ENCODE measurements at regions not wholly inside any gene's neighbourhood (a gene's known extent, or its start where the extent isn't known, plus 50 kb on each side); places are given as distances from the start of the nearest gene placed in this dataset.

DNA sequence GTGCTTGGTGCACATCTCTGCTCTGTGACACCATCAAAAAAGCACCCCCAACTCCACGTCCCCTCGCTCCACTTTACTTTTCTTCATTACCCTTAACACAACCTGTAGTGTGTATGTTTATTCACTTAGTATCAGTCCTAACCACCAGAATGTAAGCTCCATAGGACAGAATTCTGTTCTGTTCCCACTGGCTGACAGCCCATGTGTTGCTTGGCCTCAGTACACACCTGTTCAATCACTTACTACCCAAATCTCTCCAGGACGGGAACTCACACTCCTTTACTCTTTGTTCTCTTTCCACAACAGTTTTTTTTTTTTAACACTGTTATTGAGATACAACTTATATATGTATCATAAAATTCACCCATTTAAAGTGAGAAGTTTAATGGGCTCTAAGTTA, 119.6 kb downstream of the MAF start:
- Histone ChIP-seq H3K4me1 (ENCODE audit: control insufficient read depth in 4 of 4, insufficient read depth in 4 of 4, low read length in 3 of 4) (peaks cover 0 to 5% (median 0%) of the 10 kb centered on the region in 4 donors), H3K27ac (ENCODE audit: low read depth in 1 of 2, low read length in 2 of 2) (no peak overlapping the region), H3K36me3 (ENCODE audit: control insufficient read depth in 4 of 4, insufficient read depth in 3 of 4, low read depth in 1 of 4, low read length in 3 of 4) (no peaks in the 10 kb centered on the region), H3K4me3 (ENCODE audit: low read depth in 1 of 3, low read length in 3 of 3) (no peak overlapping the region), H3K9ac (ENCODE audit: low read depth in 1 of 2, low read length in 2 of 2) (no peak overlapping the region), H3K9me3 (ENCODE audit: control insufficient read depth in 4 of 4, low read length in 3 of 4) (no peaks in the 10 kb centered on the region), H3K27me3 (ENCODE audit: control insufficient read depth in 4 of 4, insufficient read depth in 4 of 4, low read length in 3 of 4) (no peaks in the 10 kb centered on the region)
- no peak for DNase-seq (ENCODE audit: low spot score)
- TF ChIP-seq ZBTB33 (IDR thresholded peaks at IDR 0.05) (no peak), TAF1 (conservative IDR thresholded peaks at IDR 0.05) (no peak), SP1 (IDR thresholded peaks at IDR 0.05) (no peak), NR2F2 (IDR thresholded peaks at IDR 0.05) (no peak), EGR1 (IDR thresholded peaks at IDR 0.05; ENCODE audit: low read depth in 2 of 2) (no peak)
- TF ChIP-seq, protein P1, sequence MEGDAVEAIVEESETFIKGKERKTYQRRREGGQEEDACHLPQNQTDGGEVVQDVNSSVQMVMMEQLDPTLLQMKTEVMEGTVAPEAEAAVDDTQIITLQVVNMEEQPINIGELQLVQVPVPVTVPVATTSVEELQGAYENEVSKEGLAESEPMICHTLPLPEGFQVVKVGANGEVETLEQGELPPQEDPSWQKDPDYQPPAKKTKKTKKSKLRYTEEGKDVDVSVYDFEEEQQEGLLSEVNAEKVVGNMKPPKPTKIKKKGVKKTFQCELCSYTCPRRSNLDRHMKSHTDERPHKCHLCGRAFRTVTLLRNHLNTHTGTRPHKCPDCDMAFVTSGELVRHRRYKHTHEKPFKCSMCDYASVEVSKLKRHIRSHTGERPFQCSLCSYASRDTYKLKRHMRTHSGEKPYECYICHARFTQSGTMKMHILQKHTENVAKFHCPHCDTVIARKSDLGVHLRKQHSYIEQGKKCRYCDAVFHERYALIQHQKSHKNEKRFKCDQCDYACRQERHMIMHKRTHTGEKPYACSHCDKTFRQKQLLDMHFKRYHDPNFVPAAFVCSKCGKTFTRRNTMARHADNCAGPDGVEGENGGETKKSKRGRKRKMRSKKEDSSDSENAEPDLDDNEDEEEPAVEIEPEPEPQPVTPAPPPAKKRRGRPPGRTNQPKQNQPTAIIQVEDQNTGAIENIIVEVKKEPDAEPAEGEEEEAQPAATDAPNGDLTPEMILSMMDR (IDR thresholded peaks at IDR 0.05; ENCODE audit: low read depth, low read length, missing input control) = no peak
- TF ChIP-seq, protein P2, sequence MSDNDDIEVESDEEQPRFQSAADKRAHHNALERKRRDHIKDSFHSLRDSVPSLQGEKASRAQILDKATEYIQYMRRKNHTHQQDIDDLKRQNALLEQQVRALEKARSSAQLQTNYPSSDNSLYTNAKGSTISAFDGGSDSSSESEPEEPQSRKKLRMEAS (IDR thresholded peaks at IDR 0.05) = no peak
- 95% methylated on average over 3 of the region's 3 CpGs for WGBS

GRCh38 chr16:79480056-79480455, 120.5 kb downstream of the MAF start:
- Histone ChIP-seq H3K27ac (ENCODE audit: low read depth in 1 of 2, low read length in 2 of 2) (no peak overlapping the region), H3K36me3 (ENCODE audit: control insufficient read depth in 4 of 4, insufficient read depth in 3 of 4, low read depth in 1 of 4, low read length in 3 of 4) (no peaks in the 10 kb centered on the region), H3K27me3 (ENCODE audit: control insufficient read depth in 4 of 4, insufficient read depth in 4 of 4, low read length in 3 of 4) (no peaks in the 10 kb centered on the region), H3K9me3 (ENCODE audit: control insufficient read depth in 4 of 4, low read length in 3 of 4) (no peaks in the 10 kb centered on the region), H3K4me1 (ENCODE audit: control insufficient read depth in 4 of 4, insufficient read depth in 4 of 4, low read length in 3 of 4) (peaks cover 0 to 5% (median 0%) of the 10 kb centered on the region in 4 donors), H3K9ac (ENCODE audit: low read depth in 1 of 2, low read length in 2 of 2) (no peak overlapping the region), H3K4me3 (ENCODE audit: low read depth in 1 of 3, low read length in 3 of 3) (no peak overlapping the region)
- WGBS = 90% methylated on average over 8 of the region's 8 CpGs
- TF ChIP-seq EGR1 (IDR thresholded peaks at IDR 0.05; ENCODE audit: low read depth in 2 of 2) (no peak), NR2F2 (IDR thresholded peaks at IDR 0.05) (no peak), FOXA2 (IDR thresholded peaks at IDR 0.05) (no peak)
- DNase-seq (ENCODE audit: low spot score) = no peak

DNA sequence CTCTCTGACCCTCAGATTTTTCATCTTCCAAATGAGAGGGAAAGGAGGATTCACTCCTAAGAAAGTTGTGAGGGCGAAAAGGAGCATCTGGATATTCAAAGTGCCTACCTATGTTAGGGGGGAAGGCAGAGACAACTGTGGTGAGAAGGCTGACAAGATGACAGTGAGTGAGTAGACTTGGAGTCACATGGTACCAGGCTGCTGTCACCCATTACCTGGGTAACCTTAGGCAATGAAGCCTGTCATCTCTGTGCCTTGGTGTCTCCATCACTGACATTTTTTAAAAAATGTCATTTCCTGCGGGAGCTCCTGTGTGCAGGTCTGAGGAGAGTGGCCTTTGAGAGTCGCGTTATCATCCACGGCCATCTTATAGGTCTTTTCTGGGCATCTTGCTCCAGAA, 124.0 kb downstream of the MAF start:
- no peak for DNase-seq (ENCODE audit: low spot score)
- no peaks in the 10 kb centered on the region for H3K9me3 ChIP-seq (ENCODE audit: control insufficient read depth in 4 of 4, low read length in 3 of 4)
- no peak overlapping the region for H3K9ac ChIP-seq (ENCODE audit: low read depth in 1 of 2, low read length in 2 of 2)
- H3K27me3 ChIP-seq (ENCODE audit: control insufficient read depth in 4 of 4, insufficient read depth in 4 of 4, low read length in 3 of 4) = no peaks in the 10 kb centered on the region
- no peaks in the 10 kb centered on the region for H3K36me3 ChIP-seq (ENCODE audit: control insufficient read depth in 4 of 4, insufficient read depth in 3 of 4, low read depth in 1 of 4, low read length in 3 of 4)
- H3K4me3 ChIP-seq (ENCODE audit: low read depth in 1 of 3, low read length in 3 of 3) = no peak overlapping the region
- peaks cover 0 to 2% (median 0%) of the 10 kb centered on the region in 4 donors for H3K4me1 ChIP-seq (ENCODE audit: control insufficient read depth in 4 of 4, insufficient read depth in 4 of 4, low read length in 3 of 4)
- WGBS = 93% methylated on average over 5 of the region's 5 CpGs
- H3K27ac ChIP-seq (ENCODE audit: low read depth in 1 of 2, low read length in 2 of 2) = no peak overlapping the region
- TF ChIP-seq HNF4A (conservative IDR thresholded peaks at IDR 0.05) = no peak
- no peak for TF ChIP-seq YY1 (IDR thresholded peaks at IDR 0.05)
- no peak for TF ChIP-seq EGR1 (IDR thresholded peaks at IDR 0.05; ENCODE audit: low read depth in 2 of 2)
- no peak for TF ChIP-seq FOXA2 (IDR thresholded peaks at IDR 0.05)
- TF ChIP-seq, protein P2 (IDR thresholded peaks at IDR 0.05) = no peak
- no peak for TF ChIP-seq RXRA (IDR thresholded peaks at IDR 0.05)
- no peak for TF ChIP-seq HNF4G (IDR thresholded peaks at IDR 0.05)
- no peak for TF ChIP-seq ZBTB33 (IDR thresholded peaks at IDR 0.05)
- TF ChIP-seq TAF1 (conservative IDR thresholded peaks at IDR 0.05) = no peak
- TF ChIP-seq JUND (IDR thresholded peaks at IDR 0.05) = no peak
